Activated naive CD4-positive, alpha-beta T cell treated with anti-CD3 and anti-CD28 coated beads, Interleukin-2, amount 10 ng/mL, durations not matched to agents 7 days and 5 days (primary cell): ENCODE measurements at regions not wholly inside any gene's neighbourhood (a gene's known extent, or its start where the extent isn't known, plus 50 kb on each side); places are given as distances from the start of the nearest gene placed in this dataset.

Source experiments
- CTCF ChIA-PET: fragments of 350-600 bp; sonication (Branson Sonifier 250); formaldehyde crosslinking; loops from one replicate; lab custom pipeline; 2021; ENCODE audit warnings: antibody characterized with exemption; lab: Charles Lee
- DNase-seq: peaks from one replicate; pipeline ENCODE4 v3.0.0-alpha.2; 2020
- H3K27ac Mint-ChIP-seq: one replicate; pipeline ENCODE4 v1.8.0; 2021; ENCODE audit warnings: mild to moderate bottlenecking, moderate library complexity, mixed read lengths
- H3K27me3 Mint-ChIP-seq: one replicate; pipeline ENCODE4 v1.8.0; 2021; ENCODE audit warnings: mild to moderate bottlenecking, mixed read lengths
- H3K36me3 Mint-ChIP-seq: one replicate; pipeline ENCODE4 v1.8.0; 2021; ENCODE audit warnings: mixed read lengths
- H3K4me1 Mint-ChIP-seq: one replicate; pipeline ENCODE4 v1.8.0; 2021; ENCODE audit warnings: mixed read lengths
- H3K4me3 Mint-ChIP-seq: one replicate; pipeline ENCODE4 v1.8.0; 2021; ENCODE audit warnings: mild to moderate bottlenecking, moderate library complexity, mixed read lengths
- H3K9me3 Mint-ChIP-seq: one replicate; pipeline ENCODE4 v1.8.0; 2021; ENCODE audit warnings: mixed read lengths

GRCh38 chr13:77412116-77412635 is 85.3 kb upstream of the MYCBP2 start:
- H3K27ac Mint-ChIP-seq = no peak overlapping the region
- CTCF ChIA-PET = interaction anchor here (1.2 kb wide), 1 partner anchor 66 kb away, joined by 5 read pairs; no protein-coding TSS in a partner anchor

GRCh38 chr13:77409412-77409811 is 82.5 kb upstream of the MYCBP2 start:
- DNase-seq = no peak
- Mint-ChIP-seq H3K27me3 (no peaks in the 10 kb centered on the region), H3K4me1 (no peaks in the 10 kb centered on the region), H3K36me3 (no peaks in the 10 kb centered on the region), H3K9me3 (no peaks in the 10 kb centered on the region), H3K4me3 (no peak overlapping the region), H3K27ac (no peak overlapping the region)
- CTCF ChIA-PET = no interaction called here

More at GRCh38 chr13:77412116-77412635, 85.3 kb upstream of the MYCBP2 start:
- Mint-ChIP-seq H3K36me3 (no peaks in the 10 kb centered on the region), H3K4me3 (no peak overlapping the region), H3K9me3 (no peaks in the 10 kb centered on the region), H3K27me3 (no peaks in the 10 kb centered on the region), H3K4me1 (no peaks in the 10 kb centered on the region)
- DNase-seq = no peak

- no peak for DNase-seq
- no peak overlapping the region for H3K4me3 Mint-ChIP-seq
- H3K4me1 Mint-ChIP-seq = no peaks in the 10 kb centered on the region
- H3K27ac Mint-ChIP-seq = no peak overlapping the region
- no peaks in the 10 kb centered on the region for H3K27me3 Mint-ChIP-seq
- no peaks in the 10 kb centered on the region for H3K9me3 Mint-ChIP-seq
- no peaks in the 10 kb centered on the region for H3K36me3 Mint-ChIP-seq
- CTCF ChIA-PET = no interaction called here
These were observed 79.9 kb upstream of the MYCBP2 start for GRCh38 chr13:77406644-77407440.

- H3K9me3 Mint-ChIP-seq = no peaks in the 10 kb centered on the region
- H3K4me3 Mint-ChIP-seq = no peak overlapping the region
- no peaks in the 10 kb centered on the region for H3K36me3 Mint-ChIP-seq
- H3K27ac Mint-ChIP-seq = no peak overlapping the region
- no peak for DNase-seq
- H3K4me1 Mint-ChIP-seq = no peaks in the 10 kb centered on the region
- CTCF ChIA-PET = no interaction called here
- H3K27me3 Mint-ChIP-seq = peaks cover 5% of the 10 kb centered on the region
These were observed 72.1 kb upstream of the MYCBP2 start for GRCh38 chr13:77398825-77399620.

- CTCF ChIA-PET = no interaction called here
- Mint-ChIP-seq H3K9me3 (no peaks in the 10 kb centered on the region), H3K27me3 (peaks cover 5% of the 10 kb centered on the region), H3K4me1 (peaks cover 11% of the 10 kb centered on the region), H3K27ac (no peak overlapping the region), H3K36me3 (no peaks in the 10 kb centered on the region), H3K4me3 (no peak overlapping the region)
- DNase-seq = no peak
These were observed 70.7 kb upstream of the MYCBP2 start for GRCh38 chr13:77397636-77398035.

- no peak for DNase-seq
- no peak overlapping the region for H3K4me3 Mint-ChIP-seq
- H3K36me3 Mint-ChIP-seq = no peaks in the 10 kb centered on the region
- CTCF ChIA-PET = no interaction called here
- H3K27ac Mint-ChIP-seq = no peak overlapping the region
- H3K4me1 Mint-ChIP-seq = peaks cover 11% of the 10 kb centered on the region
- peaks cover 7% of the 10 kb centered on the region for H3K27me3 Mint-ChIP-seq
- no peaks in the 10 kb centered on the region for H3K9me3 Mint-ChIP-seq
These were observed 64.6 kb upstream of the MYCBP2 start for GRCh38 chr13:77391475-77391874.

GRCh38 chr13:77390391-77390790 is 63.5 kb upstream of the MYCBP2 start:
- no peak overlapping the region for H3K27ac Mint-ChIP-seq
- peaks cover 11% of the 10 kb centered on the region for H3K4me1 Mint-ChIP-seq
- CTCF ChIA-PET = no interaction called here
- H3K27me3 Mint-ChIP-seq = peaks cover 7% of the 10 kb centered on the region
- DNase-seq = no peak
- H3K9me3 Mint-ChIP-seq = no peaks in the 10 kb centered on the region
- no peaks in the 10 kb centered on the region for H3K36me3 Mint-ChIP-seq
- H3K4me3 Mint-ChIP-seq = no peak overlapping the region

- no peak overlapping the region for H3K4me3 Mint-ChIP-seq
- peaks cover 11% of the 10 kb centered on the region for H3K4me1 Mint-ChIP-seq
- no peak for DNase-seq
- H3K27ac Mint-ChIP-seq = no peak overlapping the region
- H3K36me3 Mint-ChIP-seq = no peaks in the 10 kb centered on the region
- H3K27me3 Mint-ChIP-seq = peaks cover 10% of the 10 kb centered on the region
- H3K9me3 Mint-ChIP-seq = no peaks in the 10 kb centered on the region
- CTCF ChIA-PET = no interaction called here
These were observed 62.7 kb upstream of the MYCBP2 start for GRCh38 chr13:77389625-77390000.

GRCh38 chr13:77388944-77389624 is 62.2 kb upstream of the MYCBP2 start:
- peaks cover 11% of the 10 kb centered on the region for H3K4me1 Mint-ChIP-seq
- CTCF ChIA-PET = no interaction called here
- H3K4me3 Mint-ChIP-seq = no peak overlapping the region
- peaks cover 16% of the 10 kb centered on the region for H3K27me3 Mint-ChIP-seq
- DNase-seq = no peak
- H3K27ac Mint-ChIP-seq = no peak overlapping the region
- no peaks in the 10 kb centered on the region for H3K9me3 Mint-ChIP-seq
- no peaks in the 10 kb centered on the region for H3K36me3 Mint-ChIP-seq

GRCh38 chr13:77387607-77388200 is 60.8 kb upstream of the MYCBP2 start:
- no peak overlapping the region for H3K27ac Mint-ChIP-seq
- CTCF ChIA-PET = no interaction called here
- no peaks in the 10 kb centered on the region for H3K4me1 Mint-ChIP-seq
- H3K36me3 Mint-ChIP-seq = no peaks in the 10 kb centered on the region
- H3K27me3 Mint-ChIP-seq = peaks cover 17% of the 10 kb centered on the region
- H3K4me3 Mint-ChIP-seq = no peak overlapping the region
- no peak for DNase-seq
- H3K9me3 Mint-ChIP-seq = no peaks in the 10 kb centered on the region

- CTCF ChIA-PET = no interaction called here
- Mint-ChIP-seq H3K36me3 (no peaks in the 10 kb centered on the region), H3K4me3 (no peak overlapping the region), H3K9me3 (no peaks in the 10 kb centered on the region), H3K4me1 (no peaks in the 10 kb centered on the region), H3K27ac (no peak overlapping the region), H3K27me3 (peaks cover 17% of the 10 kb centered on the region)
- no peak for DNase-seq
These were observed 60.1 kb upstream of the MYCBP2 start for GRCh38 chr13:77386880-77387606.

GRCh38 chr13:77386046-77386445 is 59.2 kb upstream of the MYCBP2 start:
- Mint-ChIP-seq H3K27me3 (peaks cover 17% of the 10 kb centered on the region), H3K4me1 (no peaks in the 10 kb centered on the region), H3K36me3 (no peaks in the 10 kb centered on the region), H3K27ac (no peak overlapping the region), H3K4me3 (no peak overlapping the region), H3K9me3 (no peaks in the 10 kb centered on the region)
- CTCF ChIA-PET = no interaction called here
- no peak for DNase-seq

- Mint-ChIP-seq H3K27me3 (peaks cover 13% of the 10 kb centered on the region), H3K9me3 (no peaks in the 10 kb centered on the region), H3K4me3 (no peak overlapping the region), H3K36me3 (no peaks in the 10 kb centered on the region), H3K27ac (no peak overlapping the region), H3K4me1 (no peaks in the 10 kb centered on the region)
- CTCF ChIA-PET = no interaction called here
- no peak for DNase-seq
These were observed 58.1 kb upstream of the MYCBP2 start for GRCh38 chr13:77384999-77385398.
